HepG2 (cell line): ENCODE measurements at regions not wholly inside any gene's neighbourhood (a gene's known extent, or its start where the extent isn't known, plus 50 kb on each side); places are given as distances from the start of the nearest gene placed in this dataset.

ENCODE experiments used
- SRSF4 ChIP-seq: fragments of 200-400 bp; formaldehyde crosslinking; IDR thresholded peaks from one replicate; pipeline ENCODE4 v1.6.1; 2018; ENCODE audit warnings: mild to moderate bottlenecking, low read depth, low read length, moderate library complexity; ENCODE audit not compliant: poor library complexity, severe bottlenecking
- ZNF10 ChIP-seq: sonication (generic); formaldehyde crosslinking; IDR thresholded peaks from 2 replicates; pipeline ENCODE4 v1.4.0; 2020; ENCODE audit warnings: mild to moderate bottlenecking, low read depth, missing genetic modification reagents, borderline replicate concordance
- TF ChIP-seq, protein P1 (sequence below): sonication (generic); formaldehyde crosslinking; IDR thresholded peaks from 2 replicates; pipeline ENCODE4 v1.8.0; 2022; ENCODE audit warnings: mild to moderate bottlenecking, missing genetic modification reagents, borderline replicate concordance
- TF ChIP-seq, protein P2 (sequence below): sonication (generic); formaldehyde crosslinking; IDR thresholded peaks from 2 replicates; pipeline ENCODE4 v1.5.1; 2020; ENCODE audit warnings: mild to moderate bottlenecking, moderate library complexity, missing genetic modification reagents
- TF ChIP-seq, protein P3 (sequence below): sonication (generic); formaldehyde crosslinking; IDR thresholded peaks from 2 replicates; pipeline ENCODE4 v1.8.1; 2023; ENCODE audit warnings: missing genetic modification reagents, inconsistent platforms, borderline replicate concordance
- TF ChIP-seq, protein P4 (sequence below), 2 experiments: sonication (generic) in 1 of 2; formaldehyde crosslinking in 1 of 2; IDR thresholded peaks; 2 replicates each; pipeline versions ENCODE4 v1.6.1 to v1.9.0; 2014 to 2022; ENCODE audit warnings: antibody characterized with exemption in 1 of 2, borderline replicate concordance in 1 of 2, inconsistent platforms in 1 of 2, low read depth in 1 of 2, missing genetic modification reagents in 1 of 2

DNA sequence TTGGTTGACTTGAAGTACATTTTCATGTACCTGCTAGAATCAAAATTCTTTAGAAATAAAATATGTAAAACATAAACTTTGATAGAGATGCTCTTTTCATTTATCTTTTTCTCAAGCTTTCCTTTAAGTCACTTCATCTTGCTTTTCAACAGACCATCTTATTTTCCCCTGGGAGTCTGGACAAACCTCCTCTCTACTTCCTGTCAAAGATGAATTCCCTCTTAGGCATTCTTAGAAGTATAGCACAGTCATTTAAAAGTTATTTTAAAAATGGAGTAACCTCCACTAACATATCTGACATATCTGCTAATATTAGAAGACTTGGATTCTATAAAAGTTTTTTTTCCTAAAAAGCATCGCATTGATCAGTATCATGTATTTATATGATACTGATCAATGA, 84.8 kb upstream of the PAX6 start (continued):
- TF ChIP-seq, protein P1, sequence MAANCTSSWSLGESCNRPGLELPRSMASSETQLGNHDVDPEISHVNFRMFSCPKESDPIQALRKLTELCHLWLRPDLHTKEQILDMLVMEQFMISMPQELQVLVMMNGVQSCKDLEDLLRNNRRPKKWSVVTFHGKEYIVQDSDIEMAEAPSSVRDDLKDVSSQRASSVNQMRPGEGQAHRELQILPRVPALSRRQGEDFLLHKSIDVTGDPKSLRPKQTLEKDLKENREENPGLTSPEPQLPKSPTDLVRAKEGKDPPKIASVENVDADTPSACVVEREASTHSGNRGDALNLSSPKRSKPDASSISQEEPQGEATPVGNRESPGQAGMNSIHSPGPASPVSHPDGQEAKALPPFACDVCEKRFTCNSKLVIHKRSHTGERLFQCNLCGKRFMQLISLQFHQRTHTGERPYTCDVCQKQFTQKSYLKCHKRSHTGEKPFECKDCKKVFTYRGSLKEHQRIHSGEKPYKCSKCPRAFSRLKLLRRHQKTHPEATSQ (CRISPR knock-in tag): no peak
- TF ChIP-seq, protein P2, sequence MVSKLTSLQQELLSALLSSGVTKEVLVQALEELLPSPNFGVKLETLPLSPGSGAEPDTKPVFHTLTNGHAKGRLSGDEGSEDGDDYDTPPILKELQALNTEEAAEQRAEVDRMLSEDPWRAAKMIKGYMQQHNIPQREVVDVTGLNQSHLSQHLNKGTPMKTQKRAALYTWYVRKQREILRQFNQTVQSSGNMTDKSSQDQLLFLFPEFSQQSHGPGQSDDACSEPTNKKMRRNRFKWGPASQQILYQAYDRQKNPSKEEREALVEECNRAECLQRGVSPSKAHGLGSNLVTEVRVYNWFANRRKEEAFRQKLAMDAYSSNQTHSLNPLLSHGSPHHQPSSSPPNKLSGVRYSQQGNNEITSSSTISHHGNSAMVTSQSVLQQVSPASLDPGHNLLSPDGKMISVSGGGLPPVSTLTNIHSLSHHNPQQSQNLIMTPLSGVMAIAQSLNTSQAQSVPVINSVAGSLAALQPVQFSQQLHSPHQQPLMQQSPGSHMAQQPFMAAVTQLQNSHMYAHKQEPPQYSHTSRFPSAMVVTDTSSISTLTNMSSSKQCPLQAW (CRISPR knock-in tag): no peak
- TF ChIP-seq ZNF10: no peak
- TF ChIP-seq SRSF4: no peak
- TF ChIP-seq, protein P3, sequence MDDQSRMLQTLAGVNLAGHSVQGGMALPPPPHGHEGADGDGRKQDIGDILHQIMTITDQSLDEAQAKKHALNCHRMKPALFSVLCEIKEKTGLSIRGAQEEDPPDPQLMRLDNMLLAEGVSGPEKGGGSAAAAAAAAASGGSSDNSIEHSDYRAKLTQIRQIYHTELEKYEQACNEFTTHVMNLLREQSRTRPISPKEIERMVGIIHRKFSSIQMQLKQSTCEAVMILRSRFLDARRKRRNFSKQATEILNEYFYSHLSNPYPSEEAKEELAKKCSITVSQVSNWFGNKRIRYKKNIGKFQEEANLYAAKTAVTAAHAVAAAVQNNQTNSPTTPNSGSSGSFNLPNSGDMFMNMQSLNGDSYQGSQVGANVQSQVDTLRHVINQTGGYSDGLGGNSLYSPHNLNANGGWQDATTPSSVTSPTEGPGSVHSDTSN: no peak
- TF ChIP-seq, protein P4, sequence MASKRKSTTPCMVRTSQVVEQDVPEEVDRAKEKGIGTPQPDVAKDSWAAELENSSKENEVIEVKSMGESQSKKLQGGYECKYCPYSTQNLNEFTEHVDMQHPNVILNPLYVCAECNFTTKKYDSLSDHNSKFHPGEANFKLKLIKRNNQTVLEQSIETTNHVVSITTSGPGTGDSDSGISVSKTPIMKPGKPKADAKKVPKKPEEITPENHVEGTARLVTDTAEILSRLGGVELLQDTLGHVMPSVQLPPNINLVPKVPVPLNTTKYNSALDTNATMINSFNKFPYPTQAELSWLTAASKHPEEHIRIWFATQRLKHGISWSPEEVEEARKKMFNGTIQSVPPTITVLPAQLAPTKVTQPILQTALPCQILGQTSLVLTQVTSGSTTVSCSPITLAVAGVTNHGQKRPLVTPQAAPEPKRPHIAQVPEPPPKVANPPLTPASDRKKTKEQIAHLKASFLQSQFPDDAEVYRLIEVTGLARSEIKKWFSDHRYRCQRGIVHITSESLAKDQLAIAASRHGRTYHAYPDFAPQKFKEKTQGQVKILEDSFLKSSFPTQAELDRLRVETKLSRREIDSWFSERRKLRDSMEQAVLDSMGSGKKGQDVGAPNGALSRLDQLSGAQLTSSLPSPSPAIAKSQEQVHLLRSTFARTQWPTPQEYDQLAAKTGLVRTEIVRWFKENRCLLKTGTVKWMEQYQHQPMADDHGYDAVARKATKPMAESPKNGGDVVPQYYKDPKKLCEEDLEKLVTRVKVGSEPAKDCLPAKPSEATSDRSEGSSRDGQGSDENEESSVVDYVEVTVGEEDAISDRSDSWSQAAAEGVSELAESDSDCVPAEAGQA (IDR thresholded peaks at IDR 0.05; ENCODE audit: low read depth): no peak
- TF ChIP-seq, protein P4 (CRISPR knock-in tag; IDR thresholded peaks at IDR 0.05; ENCODE audit: borderline replicate concordance): no peak
